Activated T-helper 2 cell treated with anti-CD3 and anti-CD28 coated beads, Interferon-gamma antibody, Interleukin-2, Interleukin-4, amounts not matched to agents 10 μg/mL and 5 μg/mL and 100 μg/mL, durations not matched to agents 14 hours and 24 hours and 36 hours (primary cell): ENCODE measurements at regions not wholly inside any gene's neighbourhood (a gene's known extent, or its start where the extent isn't known, plus 50 kb on each side); places are given as distances from the start of the nearest gene placed in this dataset.
"Not testable (repeated sequence)": the region's sequence is repeated elsewhere in the genome, so short reads cannot be mapped to it uniquely, and the experiment has no call there.

Experiments used
- DNase-seq: peaks from one replicate; pipeline ENCODE4 v3.0.0; 2021; ENCODE audit warnings: low spot score
- H3K27ac Mint-ChIP-seq: one replicate; pipeline ENCODE4 v1.8.0; 2021; ENCODE audit warnings: mixed read lengths
- H3K27me3 Mint-ChIP-seq: one replicate; pipeline ENCODE4 v1.8.0; 2021; ENCODE audit warnings: low read depth, mixed read lengths
- H3K36me3 Mint-ChIP-seq: one replicate; pipeline ENCODE4 v1.8.0; 2021; ENCODE audit warnings: low read depth, mixed read lengths
- H3K4me1 Mint-ChIP-seq: one replicate; pipeline ENCODE4 v1.8.0; 2021; ENCODE audit warnings: low read depth, mixed read lengths
- H3K4me3 Mint-ChIP-seq: one replicate; pipeline ENCODE4 v1.8.0; 2021; ENCODE audit warnings: low read depth, mild to moderate bottlenecking, moderate library complexity, mixed read lengths
- H3K9me3 Mint-ChIP-seq: one replicate; pipeline ENCODE4 v1.8.0; 2021; ENCODE audit warnings: mixed read lengths
- intact Hi-C: fragments of 100-400 bp; cut with micrococcal nuclease; formaldehyde crosslinking; loops from one replicate; pipeline ENCODE4 v1.15.1; 2023

GRCh38 chr10:89963451-89964102, 262.2 kb downstream of the KIF20B start:
- Mint-ChIP-seq H3K4me3 (no peak overlapping the region), H3K4me1 (no peaks in the 10 kb centered on the region), H3K36me3 (no peaks in the 10 kb centered on the region), H3K27me3 (peaks cover 2% of the 10 kb centered on the region), H3K9me3 (no peaks in the 10 kb centered on the region), H3K27ac (no peak overlapping the region)
- intact Hi-C loops: loop anchor here (10.0 kb wide), 1 partner anchor 169 kb away; no protein-coding TSS in a partner anchor
- DNase-seq: no peak

- no peak overlapping the region for H3K27ac Mint-ChIP-seq
- no peak overlapping the region for H3K4me3 Mint-ChIP-seq
- intact Hi-C loops: loop anchor here (10.0 kb wide), 1 partner anchor 171 kb away; no protein-coding TSS in a partner anchor
- H3K27me3 Mint-ChIP-seq: peaks cover 2% of the 10 kb centered on the region
- H3K36me3 Mint-ChIP-seq: no peaks in the 10 kb centered on the region
- no peaks in the 10 kb centered on the region for H3K9me3 Mint-ChIP-seq
- peaks cover 8% of the 10 kb centered on the region for H3K4me1 Mint-ChIP-seq
- DNase-seq: no peak
Measured at GRCh38 chr10:89966211-89966610, 264.8 kb downstream of the KIF20B start.

- intact Hi-C loops: no loop called here
- Mint-ChIP-seq H3K9me3 (no peaks in the 10 kb centered on the region), H3K27ac (no peak overlapping the region)
Measured at GRCh38 chr10:89973326-89973725, 271.9 kb downstream of the KIF20B start.

GRCh38 chr10:89975071-89975470, 273.7 kb downstream of the KIF20B start:
- Mint-ChIP-seq H3K4me3 (no peak overlapping the region), H3K36me3 (no peaks in the 10 kb centered on the region), H3K9me3 (no peaks in the 10 kb centered on the region), H3K27ac (no peak overlapping the region), H3K4me1 (peaks cover under 1% of the 10 kb centered on the region), H3K27me3 (no peaks in the 10 kb centered on the region)
- DNase-seq: no peak
- intact Hi-C loops: no loop called here

More at GRCh38 chr10:89973326-89973725, 271.9 kb downstream of the KIF20B start:
- Mint-ChIP-seq H3K4me1 (peaks cover 8% of the 10 kb centered on the region), H3K4me3 (no peak overlapping the region), H3K36me3 (no peaks in the 10 kb centered on the region), H3K27me3 (no peaks in the 10 kb centered on the region)
- DNase-seq: no peak

- no peaks in the 10 kb centered on the region for H3K27me3 Mint-ChIP-seq
- no peak for DNase-seq
- intact Hi-C loops: no loop called here
- H3K27ac Mint-ChIP-seq: no peak overlapping the region
- H3K36me3 Mint-ChIP-seq: no peaks in the 10 kb centered on the region
- H3K9me3 Mint-ChIP-seq: no peaks in the 10 kb centered on the region
- no peaks in the 10 kb centered on the region for H3K4me1 Mint-ChIP-seq
- no peak overlapping the region for H3K4me3 Mint-ChIP-seq
Measured at GRCh38 chr10:89975771-89976170, 274.4 kb downstream of the KIF20B start.

- Mint-ChIP-seq H3K36me3 (no peaks in the 10 kb centered on the region), H3K4me1 (no peaks in the 10 kb centered on the region), H3K27ac (no peak overlapping the region), H3K4me3 (no peak overlapping the region), H3K27me3 (peaks cover 3% of the 10 kb centered on the region), H3K9me3 (no peaks in the 10 kb centered on the region)
- no peak for DNase-seq
- intact Hi-C loops: no loop called here
Measured at GRCh38 chr10:89978081-89978480, 276.7 kb downstream of the KIF20B start.

GRCh38 chr10:89979726-89980125, 278.3 kb downstream of the KIF20B start:
- intact Hi-C loops: no loop called here
- no peaks in the 10 kb centered on the region for H3K36me3 Mint-ChIP-seq

GRCh38 chr10:89980166-89980565, 278.8 kb downstream of the KIF20B start:
- intact Hi-C loops: no loop called here
- H3K36me3 Mint-ChIP-seq: no peaks in the 10 kb centered on the region
- H3K9me3 Mint-ChIP-seq: no peaks in the 10 kb centered on the region

More at GRCh38 chr10:89979726-89980125, 278.3 kb downstream of the KIF20B start:
- Mint-ChIP-seq H3K27ac (no peak overlapping the region), H3K4me1 (no peaks in the 10 kb centered on the region), H3K4me3 (no peak overlapping the region), H3K27me3 (peaks cover 3% of the 10 kb centered on the region), H3K9me3 (no peaks in the 10 kb centered on the region)
- no peak for DNase-seq

GRCh38 chr10:89981891-89982290, 280.5 kb downstream of the KIF20B start:
- intact Hi-C loops: no loop called here
- no peaks in the 10 kb centered on the region for H3K9me3 Mint-ChIP-seq
- DNase-seq: no peak
- H3K27ac Mint-ChIP-seq: no peak overlapping the region
- H3K27me3 Mint-ChIP-seq: peaks cover 3% of the 10 kb centered on the region
- H3K4me3 Mint-ChIP-seq: no peak overlapping the region
- H3K4me1 Mint-ChIP-seq: no peaks in the 10 kb centered on the region
- H3K36me3 Mint-ChIP-seq: no peaks in the 10 kb centered on the region

More at GRCh38 chr10:89980166-89980565, 278.8 kb downstream of the KIF20B start:
- Mint-ChIP-seq H3K4me1 (no peaks in the 10 kb centered on the region), H3K4me3 (no peak overlapping the region), H3K27ac (no peak overlapping the region), H3K27me3 (peaks cover 3% of the 10 kb centered on the region)
- DNase-seq: no peak

GRCh38 chr10:89985446-89985845, 284.1 kb downstream of the KIF20B start:
- Mint-ChIP-seq H3K36me3 (no peaks in the 10 kb centered on the region), H3K4me3 (no peak overlapping the region), H3K27ac (no peak overlapping the region), H3K9me3 (no peaks in the 10 kb centered on the region), H3K4me1 (no peaks in the 10 kb centered on the region), H3K27me3 (peaks cover 3% of the 10 kb centered on the region)
- intact Hi-C loops: no loop called here
- DNase-seq: no peak

- DNase-seq, H3K4me1 Mint-ChIP-seq, H3K4me3 Mint-ChIP-seq, H3K27me3 Mint-ChIP-seq, H3K36me3 Mint-ChIP-seq, intact Hi-C loops, H3K27ac Mint-ChIP-seq, H3K9me3 Mint-ChIP-seq: not testable (repeated sequence)
Measured at GRCh38 chr10:89988361-89988760, 287.0 kb downstream of the KIF20B start.

- no peaks in the 10 kb centered on the region for H3K27me3 Mint-ChIP-seq
- peaks cover 6% of the 10 kb centered on the region for H3K9me3 Mint-ChIP-seq
Measured at GRCh38 chr10:89992575-89992974, 291.2 kb downstream of the KIF20B start.

GRCh38 chr10:90007226-90007625, 305.8 kb downstream of the KIF20B start:
- Mint-ChIP-seq H3K36me3 (no peaks in the 10 kb centered on the region), H3K27ac (no peak overlapping the region), H3K4me1 (no peaks in the 10 kb centered on the region), H3K4me3 (no peak overlapping the region), H3K9me3 (peaks cover 4% of the 10 kb centered on the region), H3K27me3 (no peaks in the 10 kb centered on the region)
- intact Hi-C loops: no loop called here
- no peak for DNase-seq

More at GRCh38 chr10:89992575-89992974, 291.2 kb downstream of the KIF20B start:
- Mint-ChIP-seq H3K4me1 (no peaks in the 10 kb centered on the region), H3K4me3 (no peak overlapping the region), H3K36me3 (no peaks in the 10 kb centered on the region), H3K27ac (no peak overlapping the region)
- intact Hi-C loops: no loop called here
- DNase-seq: no peak
